Stimulated activated CD8-positive, alpha-beta memory T cell treated with anti-CD3 and anti-CD28 coated beads, Interleukin-15, amount 100 ng/mL, for 1 hour (primary cell): ENCODE measurements at regions not wholly inside any gene's neighbourhood (a gene's known extent, or its start where the extent isn't known, plus 50 kb on each side); places are given as distances from the start of the nearest gene placed in this dataset.
"Not testable (repeated sequence)": the region's sequence is repeated elsewhere in the genome, so short reads cannot be mapped to it uniquely, and the experiment has no call there.

Experiments used
- DNase-seq: peaks from one replicate; pipeline ENCODE4 v3.0.0-alpha.2; 2020; ENCODE audit warnings: low read depth

DNA sequence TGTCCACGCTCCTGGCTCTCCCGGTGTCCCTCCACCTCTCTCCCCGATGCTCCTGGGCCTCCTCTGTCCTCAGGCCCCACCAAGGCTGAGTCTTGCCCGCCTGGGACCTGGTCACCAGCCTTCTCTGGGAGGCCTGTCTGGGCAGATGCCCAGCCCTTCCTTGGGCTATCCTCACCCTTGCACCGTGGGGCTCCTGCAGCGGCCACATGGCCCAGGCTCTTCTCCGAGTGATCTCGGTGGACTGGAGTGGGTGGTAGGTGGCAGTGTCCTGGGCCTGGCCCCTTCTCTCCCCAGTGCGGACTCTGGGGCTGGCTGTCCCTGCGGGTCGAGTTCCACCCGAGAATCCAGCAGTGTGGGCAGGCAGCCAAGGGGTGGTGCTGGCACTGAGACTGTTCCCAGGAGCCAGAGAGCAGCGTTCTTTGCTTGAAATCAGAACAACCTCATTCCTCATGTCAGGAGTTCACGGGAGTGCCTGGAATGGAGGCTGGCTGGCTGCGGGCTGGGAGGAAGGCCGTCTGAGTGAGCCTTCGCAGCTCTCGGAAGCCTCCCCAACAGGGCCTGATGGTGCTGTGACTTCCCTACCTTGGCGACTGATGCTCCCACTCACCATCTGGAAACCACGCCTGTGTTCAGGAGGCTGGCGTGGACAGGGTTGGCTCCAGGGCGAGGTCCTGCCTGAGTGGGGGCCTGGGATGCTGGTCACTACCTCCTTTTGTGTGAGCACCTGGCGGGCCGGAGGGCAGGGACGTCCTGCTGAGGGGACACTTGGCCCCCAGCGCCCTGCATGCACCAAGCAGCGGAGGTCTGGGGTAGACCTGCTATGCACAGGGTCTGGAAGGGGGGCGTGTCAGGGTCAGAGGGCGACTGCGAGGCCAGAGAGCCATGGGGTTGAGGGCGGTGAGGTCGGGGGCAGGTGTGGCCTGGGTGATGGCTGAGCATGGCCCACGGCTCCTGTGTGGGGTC, 113.9 kb downstream of the TMEM121 start:
- DNase-seq = not testable (repeated sequence)

DNA sequence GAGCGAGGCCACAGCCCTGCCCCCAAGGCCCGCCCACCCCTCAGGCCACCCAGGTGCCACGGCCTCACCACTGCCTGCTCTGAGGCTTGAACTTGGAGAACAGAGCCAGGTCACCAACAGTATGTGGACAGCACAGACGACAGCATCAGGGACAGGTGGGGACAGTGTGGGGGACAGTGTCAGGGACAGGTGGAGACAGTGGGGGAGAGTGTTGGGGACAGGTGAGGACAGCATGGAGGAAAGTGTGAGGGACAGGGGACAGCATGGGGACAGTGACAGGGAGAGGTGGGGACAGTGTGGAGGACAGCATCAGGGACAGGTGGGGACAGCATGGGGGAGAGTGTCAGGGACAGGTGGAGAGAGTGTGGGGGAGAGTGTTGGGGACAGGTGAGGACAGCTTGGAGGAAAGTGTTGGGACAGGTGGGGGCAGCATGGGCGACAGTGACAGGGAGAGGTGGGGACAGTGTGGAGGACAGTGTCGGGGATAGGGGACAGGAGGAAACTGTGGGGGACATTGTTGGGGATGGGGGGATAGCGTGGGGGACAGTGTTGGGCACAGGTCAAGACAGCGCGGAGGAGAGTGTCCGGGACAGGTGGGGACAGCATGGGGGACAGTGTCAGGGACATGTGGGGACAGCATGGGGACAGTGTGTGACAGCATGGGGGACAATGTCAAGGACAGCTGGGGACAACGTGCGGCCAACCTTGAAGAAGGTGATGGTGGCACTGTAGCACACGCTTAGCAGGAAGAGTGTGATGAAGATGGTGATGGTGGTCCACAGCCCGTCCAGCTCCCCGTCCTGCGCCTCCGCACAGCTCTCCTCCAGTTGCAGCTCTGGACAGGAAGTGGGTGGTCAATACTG, 114.9 kb downstream of the TMEM121 start:
- no peak for DNase-seq

DNA sequence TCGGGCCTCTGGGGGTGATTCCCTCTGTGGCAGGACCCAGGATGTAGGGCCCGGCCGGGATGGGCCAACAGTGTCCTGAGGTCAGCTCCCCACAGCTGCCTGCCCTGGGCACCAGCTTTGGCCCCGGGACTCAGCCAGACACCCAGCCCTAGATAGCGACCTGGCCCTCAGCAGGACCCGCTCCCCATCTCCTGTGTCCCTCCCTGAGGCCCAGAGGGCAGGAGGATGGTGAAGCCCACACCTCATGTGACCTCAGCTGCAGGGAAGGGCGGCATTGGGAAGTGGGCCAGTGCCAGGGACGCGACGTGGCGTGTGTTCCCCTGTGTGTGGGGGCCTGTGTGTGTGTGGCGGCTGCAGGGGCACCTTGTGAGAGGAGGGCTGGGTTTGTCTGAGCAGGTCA, 115.6 kb downstream of the TMEM121 start:
- DNase-seq = not testable (repeated sequence)

DNA sequence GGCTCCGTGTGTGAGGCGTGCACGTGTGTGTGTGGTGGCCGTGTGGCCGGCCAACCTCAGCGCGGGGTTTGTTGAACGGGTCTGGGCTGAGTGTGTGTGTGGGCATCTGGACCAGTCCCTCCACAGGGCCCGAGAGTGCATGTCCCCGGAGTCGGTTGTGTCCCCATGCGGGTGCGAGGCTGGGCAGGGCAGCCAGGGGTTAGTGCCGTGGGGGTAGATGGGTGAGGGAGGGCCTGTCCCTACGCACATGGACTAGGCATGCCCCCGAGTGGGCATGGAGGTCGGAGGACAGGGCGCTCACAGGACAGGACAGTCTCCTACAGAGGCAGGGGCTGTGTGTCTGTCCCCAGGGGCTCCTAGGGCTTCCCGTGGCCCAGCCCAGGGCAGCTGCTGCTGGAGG, 116.1 kb downstream of the TMEM121 start:
- DNase-seq = not testable (repeated sequence)

DNA sequence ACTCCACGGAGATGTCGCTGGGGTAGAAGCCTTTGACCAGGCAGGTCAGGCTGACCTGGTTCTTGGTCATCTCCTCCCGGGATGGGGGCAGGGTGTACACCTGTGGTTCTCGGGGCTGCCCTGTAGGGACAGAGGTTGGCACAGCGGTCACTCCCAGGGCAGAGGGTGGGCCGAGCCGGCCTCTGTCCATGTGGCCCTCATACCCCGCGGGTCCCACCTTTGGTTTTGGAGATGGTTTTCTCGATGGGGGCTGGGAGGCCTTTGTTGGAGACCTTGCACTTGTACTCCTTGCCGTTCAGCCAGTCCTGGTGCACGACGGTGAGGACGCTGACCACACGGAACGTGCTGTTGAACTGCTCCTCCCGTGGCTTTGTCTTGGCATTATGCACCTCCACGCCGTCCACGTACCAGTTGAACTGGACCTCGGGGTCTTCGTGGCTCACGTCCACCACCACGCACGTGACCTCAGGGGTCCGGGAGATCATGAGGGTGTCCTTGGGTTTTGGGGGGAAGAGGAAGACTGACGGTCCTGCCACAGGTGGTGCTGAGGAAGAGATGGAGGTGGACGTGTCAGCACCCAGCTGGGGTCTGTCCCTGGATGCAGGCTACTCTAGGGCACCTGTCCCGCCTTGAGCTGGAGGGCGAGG, 117.1 kb downstream of the TMEM121 start:
- DNase-seq = not testable (repeated sequence)

DNA sequence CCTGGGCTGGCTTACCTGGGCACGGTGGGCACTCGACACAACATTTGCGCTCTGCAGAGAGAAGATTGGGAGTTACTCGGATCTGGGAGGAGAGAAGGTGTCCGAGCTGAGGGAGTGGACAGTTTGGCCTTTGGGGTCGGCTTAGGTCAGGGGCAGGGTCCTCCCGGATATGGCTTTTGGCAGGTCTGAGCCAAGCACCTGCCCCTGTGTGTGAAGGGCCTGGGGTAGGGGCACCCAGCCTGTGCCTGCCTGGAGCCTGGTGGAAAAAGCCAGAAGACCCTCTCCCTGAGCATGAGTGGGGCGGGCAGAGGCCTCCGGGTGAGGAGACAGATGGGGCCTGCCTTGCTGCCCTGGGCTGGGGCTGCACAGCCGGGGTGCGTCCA, 117.7 kb downstream of the TMEM121 start:
- not testable (repeated sequence) for DNase-seq

DNA sequence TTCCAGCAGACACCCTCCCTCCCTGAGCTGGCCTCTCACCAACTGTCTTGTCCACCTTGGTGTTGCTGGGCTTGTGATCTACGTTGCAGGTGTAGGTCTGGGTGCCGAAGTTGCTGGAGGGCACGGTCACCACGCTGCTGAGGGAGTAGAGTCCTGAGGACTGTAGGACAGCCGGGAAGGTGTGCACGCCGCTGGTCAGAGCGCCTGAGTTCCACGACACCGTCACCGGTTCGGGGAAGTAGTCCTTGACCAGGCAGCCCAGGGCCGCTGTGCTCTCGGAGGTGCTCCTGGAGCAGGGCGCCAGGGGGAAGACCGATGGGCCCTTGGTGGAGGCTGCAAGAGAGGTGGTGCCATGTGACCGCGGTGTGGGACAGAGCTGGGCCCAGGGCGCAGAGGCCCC, 118.1 kb downstream of the TMEM121 start:
- DNase-seq = not testable (repeated sequence)

DNA sequence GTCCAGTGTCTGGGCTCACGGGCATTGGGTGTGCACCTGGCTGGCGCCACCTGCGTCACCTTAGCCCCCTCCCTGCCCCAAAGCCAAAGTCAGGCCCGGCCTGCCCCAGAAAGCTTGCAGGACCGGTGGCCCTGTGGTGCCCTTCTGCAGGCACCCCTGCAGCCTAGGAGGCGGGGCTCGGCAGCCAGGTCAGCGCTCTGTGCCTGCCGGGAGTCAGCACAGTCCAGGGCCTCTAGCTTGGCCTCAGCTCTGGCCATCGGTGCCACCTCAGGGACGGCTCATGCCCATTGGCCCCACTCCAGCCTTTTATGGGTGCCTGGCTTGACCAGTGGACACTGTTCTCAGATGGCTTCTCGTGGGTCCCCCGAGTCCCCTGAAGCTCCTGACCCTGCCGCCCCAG, 118.5 kb downstream of the TMEM121 start:
- not testable (repeated sequence) for DNase-seq

DNA sequence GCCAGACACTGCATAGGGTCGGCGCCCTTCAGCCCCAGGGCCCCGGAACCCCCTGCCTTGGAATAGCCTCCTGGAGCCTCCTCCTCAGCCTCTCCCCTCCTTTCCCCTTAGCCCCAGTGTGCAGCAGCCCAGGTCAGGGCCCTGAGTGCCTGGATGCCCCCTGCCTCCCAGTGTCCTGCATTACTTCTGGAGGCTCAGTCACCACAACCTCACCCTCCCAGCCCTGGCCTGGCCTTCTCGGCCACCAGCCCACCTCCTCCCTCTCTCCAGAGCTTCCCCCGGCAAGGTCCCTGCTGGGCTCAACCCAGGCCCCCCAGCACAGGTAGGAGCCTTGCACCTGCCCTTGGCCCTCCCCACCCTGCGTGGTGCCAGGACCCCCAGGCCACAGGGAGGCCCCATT, 119.0 kb downstream of the TMEM121 start:
- DNase-seq = not testable (repeated sequence)

DNA sequence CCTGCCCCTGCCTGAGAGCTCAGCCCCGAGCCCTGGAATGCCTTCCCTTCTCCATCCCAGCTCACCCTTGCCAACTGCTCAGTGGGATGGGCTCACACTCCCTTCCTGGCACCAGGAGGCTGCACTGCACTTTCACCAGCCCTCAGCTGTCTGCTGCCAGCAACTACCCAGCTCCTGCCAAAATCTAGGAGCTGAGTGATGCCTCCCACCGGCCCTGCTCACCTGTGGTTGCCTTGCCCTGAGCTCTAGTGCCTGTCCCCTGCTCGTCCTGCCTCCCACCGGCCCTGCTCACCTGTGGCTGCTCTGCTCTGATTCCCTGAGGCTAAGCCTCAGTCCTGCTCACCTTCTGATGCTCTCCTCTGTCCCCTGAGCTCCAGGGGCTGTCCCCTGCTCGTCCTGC, 119.8 kb downstream of the TMEM121 start:
- DNase-seq = no peak

DNA sequence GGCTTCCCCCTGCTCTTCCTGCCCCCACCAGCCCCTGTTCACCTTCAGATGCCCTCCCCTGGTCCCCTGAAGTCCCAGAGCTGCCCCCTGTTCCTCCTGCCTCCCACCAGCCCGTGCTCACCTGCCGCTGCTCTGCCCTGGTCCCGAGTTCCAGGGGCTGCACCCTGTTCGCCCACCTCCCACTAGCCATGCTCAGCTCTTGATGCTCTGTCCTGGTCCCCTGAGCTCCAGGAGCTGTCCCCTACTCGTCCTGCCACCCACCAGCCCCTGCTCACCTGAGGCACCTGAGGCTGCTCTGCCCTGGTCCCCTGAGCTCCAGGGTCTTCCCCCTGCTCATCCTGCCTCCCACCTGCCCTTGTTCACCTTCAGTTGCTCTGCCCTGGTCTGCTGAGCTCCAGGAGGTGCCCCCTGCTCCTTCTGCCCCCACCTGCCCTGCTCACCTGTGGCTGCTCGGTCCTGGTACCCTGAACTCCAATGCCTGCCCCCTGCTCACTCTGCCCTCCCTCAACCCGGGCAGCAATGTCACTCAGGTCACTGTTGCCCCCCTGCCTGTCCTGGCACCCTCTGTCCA, 120.4 kb downstream of the TMEM121 start:
- not testable (repeated sequence) for DNase-seq

DNA sequence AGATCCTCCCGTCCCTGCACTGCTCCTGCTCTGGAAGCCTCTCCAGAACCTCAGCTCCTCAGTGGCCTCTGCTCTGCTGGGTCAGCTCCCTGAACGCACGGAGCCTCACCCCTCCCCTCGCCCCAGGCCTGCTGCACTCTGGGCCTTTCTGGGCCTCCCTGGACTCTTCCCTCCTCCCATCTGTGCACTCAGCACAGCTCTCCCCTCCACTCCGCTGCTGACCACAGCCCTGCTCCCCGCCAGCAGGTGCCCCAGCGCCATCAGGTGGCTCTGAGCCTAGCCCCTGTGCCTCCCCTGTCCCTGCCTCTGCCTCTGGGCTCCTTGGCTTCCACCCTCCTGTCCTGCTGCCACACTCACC, 121.0 kb downstream of the TMEM121 start:
- not testable (repeated sequence) for DNase-seq

DNA sequence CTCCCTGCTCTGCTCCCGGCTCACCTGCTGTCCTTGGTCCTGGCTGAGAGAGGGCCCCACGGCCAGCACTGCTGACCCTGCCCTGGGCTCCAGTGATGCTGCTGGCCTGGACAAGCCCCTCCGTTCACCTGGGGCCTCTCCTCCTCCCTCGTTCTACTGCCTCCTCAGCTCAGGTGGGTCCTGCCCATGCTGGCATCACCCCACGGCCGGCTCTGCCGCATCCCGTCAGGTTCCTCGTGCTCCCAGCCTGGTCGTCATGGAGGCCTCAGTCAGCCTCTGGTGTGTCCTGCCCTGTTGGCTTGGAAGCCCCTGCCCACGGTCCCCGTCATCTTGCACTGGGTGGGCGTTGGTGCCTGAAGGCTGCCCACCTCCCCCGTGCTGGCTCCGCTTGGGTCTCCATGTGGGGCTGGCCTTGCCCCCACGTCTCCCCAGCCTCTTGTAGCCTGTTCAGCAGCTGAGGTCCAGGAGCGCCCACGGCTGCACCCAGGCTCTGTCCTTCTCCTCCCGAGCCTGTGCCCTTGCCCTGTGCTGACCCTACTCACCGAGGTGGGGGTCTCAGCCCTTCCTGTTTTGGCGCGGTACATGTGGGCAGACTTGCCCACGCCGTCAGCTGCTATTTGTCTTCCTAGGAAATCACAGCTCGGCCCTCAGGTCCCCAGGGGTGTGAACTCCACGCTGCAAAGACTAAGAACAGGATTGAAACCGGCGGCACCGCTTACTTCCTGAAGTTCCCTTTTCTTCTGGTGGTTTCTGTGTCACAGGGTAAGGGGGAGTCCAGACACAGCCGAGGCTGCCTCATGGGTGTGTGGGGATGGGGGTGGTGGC, 121.6 kb downstream of the TMEM121 start:
- DNase-seq = no peak

DNA sequence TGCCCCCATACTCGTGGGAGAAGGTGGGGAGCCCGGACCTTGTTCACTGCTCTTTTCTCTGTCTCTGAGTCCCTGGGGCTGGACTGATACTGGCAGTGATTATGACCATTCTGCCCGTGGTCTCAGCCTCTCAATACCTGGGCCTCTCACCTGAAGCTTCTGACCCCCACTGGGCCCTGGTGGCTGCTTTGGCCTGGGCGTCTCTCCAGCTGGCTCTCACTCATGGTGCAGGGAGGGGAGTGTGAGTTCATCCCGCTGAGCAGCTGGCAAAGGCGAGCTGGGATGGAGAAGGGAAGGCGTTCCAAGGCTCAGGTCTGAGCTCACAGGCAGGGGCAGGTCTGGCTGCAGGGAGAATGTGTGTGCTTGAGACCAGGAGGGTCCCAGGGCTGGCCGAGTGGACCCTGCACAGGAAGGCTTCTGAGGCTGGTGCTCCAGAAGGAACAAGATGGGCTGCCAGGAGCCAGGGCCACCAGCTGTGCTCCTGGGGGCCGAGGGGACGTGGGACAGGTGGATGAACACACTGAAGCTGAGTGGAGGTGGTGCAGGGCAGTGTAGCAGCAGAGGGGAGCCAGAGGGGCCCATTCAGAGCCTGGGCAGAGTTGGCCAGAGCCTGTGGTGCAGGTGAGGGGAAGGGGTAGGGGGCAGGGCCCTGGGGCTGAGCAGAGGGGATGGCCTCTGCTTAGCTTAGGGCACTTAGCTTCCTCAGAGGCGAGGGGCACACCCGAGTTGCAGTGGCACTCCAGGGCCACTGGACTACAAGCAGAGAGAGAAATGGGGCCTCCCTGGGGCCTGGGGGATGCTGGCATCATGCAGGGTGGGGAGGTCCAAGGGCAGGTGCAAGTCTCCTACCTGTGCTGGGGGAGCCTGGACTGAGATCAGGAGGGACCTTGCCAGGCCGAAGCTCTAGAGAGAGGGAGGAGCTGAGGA, 122.5 kb downstream of the TMEM121 start:
- not testable (repeated sequence) for DNase-seq

DNA sequence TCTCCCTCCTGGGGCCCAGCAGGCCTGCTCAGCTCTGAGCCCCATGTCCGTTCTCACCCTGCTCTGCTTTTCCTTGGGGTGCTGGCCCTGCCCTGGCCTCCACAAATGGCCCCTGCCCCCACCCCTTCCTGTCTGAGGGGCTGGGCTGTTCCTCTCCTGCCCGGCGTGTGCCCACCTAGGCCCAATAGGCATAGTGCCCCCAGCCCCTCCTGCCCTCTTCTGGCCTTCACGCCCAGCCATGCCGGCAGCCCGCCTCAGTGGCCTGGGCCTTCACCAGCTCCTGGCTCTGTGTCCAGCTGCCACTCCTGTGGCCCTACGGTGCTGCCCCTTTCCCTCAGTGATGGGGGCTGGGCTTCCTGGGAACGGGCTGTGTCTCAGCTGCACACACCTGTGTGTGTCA, 125.9 kb downstream of the TMEM121 start:
- not testable (repeated sequence) for DNase-seq

DNA sequence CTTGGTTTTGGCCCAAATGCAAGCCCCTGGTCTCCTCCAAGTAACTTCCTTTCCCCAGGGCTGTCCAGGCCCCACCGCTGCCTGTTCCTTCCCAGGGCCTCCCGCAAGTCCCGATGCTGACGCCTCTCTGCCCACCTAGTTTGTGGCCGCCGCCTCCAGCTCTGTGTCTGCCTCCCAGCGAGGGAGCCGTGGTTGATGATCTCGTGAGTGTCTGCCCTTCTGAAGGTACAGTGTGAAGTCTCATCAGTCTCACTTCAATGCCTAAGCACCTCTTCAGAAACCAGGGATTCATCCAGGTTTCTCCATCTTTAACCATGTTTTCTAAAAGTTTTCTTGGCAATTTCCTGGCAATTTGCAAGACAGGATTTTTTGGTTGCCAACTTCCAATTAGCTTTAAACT, 127.5 kb downstream of the TMEM121 start:
- DNase-seq = not testable (repeated sequence)

DNA sequence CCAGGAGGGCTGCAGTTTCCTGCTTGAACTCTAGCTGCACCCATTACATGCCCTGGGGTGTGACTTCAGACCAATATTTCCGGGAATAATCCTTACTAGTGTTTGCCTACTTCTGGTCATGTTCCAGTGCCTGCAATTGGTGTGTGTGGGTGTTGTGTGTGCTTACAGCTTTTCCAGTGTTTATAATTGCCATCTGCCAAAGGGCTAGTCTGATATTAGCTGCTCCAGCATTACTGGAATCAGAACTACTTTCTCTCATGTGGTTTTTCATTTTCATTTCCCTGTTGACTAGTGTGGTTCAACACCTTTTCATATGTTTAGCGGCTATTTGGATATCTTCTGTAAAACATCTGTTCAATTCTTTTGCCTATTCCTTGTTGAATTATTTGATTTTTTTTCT, 132.9 kb downstream of the TMEM121 start:
- DNase-seq = not testable (repeated sequence)

DNA sequence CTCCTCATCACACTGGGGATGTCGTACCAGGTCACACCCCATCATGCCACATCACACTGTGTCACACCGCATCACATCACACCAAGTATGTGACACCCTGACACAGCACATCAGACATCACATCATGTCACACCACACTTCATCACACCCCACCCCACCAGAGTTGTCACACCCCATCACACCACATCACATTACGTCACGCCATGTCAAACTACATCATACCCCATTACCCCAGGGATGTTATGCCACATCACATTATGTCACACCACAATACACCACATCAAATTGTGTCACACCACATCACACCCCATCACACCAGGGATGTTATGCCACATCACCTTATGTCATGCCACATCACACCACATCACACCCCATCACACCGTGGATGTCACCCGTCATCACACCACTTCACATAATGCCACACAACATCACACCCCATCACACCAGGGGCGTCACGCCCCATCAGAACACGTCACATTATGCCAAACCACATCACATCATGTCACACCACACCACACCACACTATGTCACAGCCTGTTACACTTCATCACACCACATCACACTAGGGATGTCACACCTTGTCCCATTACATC, 133.6 kb downstream of the TMEM121 start:
- DNase-seq = no peak

DNA sequence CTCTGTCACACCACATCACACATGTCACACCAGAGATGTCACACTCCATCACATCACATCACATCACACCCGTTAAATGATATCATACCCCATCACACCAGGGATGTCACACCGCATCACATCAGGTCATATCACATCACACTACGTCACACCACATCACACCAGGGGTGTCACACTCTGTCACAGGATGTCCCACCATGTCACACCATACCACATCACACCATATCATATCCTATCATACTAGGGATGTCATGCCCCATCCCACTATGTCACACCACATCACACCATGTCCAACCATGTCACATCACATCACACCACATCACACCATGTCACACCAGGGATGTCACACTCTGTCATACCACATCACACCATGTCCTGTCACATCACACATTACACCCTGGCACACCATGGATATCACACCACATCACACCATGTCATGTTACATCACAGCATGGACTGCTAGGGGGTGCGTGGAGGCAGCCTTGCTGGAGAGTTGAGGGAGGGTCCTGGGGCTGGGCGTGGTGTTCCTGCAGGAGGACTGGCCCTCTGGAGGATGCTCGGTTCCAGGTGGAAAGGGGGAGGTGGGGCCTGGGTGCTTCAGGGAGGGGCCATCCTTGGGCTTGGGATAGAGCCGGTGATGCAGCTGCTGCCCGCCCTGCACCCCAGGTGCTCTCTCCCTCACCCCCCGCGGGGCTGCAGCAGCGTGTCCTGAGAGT, 134.6 kb downstream of the TMEM121 start:
- no peak for DNase-seq
